Activated CD8-positive, alpha-beta memory T cell treated with anti-CD3 and anti-CD28 coated beads, Interleukin-2, amount 50 U/mL, for 48 hours (primary cell): ENCODE measurements at regions not wholly inside any gene's neighbourhood (a gene's known extent, or its start where the extent isn't known, plus 50 kb on each side); places are given as distances from the start of the nearest gene placed in this dataset.
"Not testable (repeated sequence)": the region's sequence is repeated elsewhere in the genome, so short reads cannot be mapped to it uniquely, and the experiment has no call there.

Experiments
- DNase-seq: peaks from one replicate; pipeline ENCODE4 v3.0.0-alpha.2; 2020

GRCh38 chr13:110044551-110045111 is 258.2 kb upstream of the IRS2 start:
- DNase-seq = no peak

DNA sequence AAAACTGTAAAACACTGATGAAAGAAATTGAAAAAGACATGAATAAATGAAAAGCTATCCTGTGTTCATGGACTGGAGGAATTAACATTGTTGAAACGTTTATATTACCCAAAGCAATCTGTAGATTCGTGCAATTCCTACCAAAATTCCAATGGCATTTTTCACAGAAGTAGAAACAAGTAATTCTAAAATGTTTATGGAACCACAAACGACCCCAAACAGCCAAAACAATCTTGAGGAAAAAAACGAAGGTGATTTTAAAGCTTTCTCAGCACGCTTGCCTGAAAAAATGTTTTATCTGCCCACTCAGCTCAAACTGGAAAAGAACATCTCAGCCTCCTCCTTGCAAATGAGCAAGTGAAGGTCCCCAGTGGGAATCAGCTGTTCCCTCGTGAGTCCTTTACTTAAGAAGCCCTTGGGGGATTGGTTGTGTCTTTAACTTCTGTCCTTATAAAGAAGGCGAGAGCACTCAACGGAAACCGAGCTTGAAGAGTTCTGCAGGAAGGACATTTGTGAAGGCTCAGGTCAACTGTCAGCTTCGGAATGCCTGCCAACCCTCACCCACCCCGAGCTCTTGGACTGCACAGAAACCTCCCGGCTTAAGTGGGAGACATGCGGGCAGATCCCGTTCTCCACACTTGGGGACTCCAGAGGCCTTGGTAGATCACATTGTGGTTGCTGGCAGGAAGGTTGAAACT is 256.0 kb upstream of the IRS2 start:
- DNase-seq = no peak

GRCh38 chr13:110041638-110042037 is 255.3 kb upstream of the IRS2 start:
- not testable (repeated sequence) for DNase-seq

- DNase-seq = no peak
Measured at GRCh38 chr13:110037925-110038573, 251.7 kb upstream of the IRS2 start.

GRCh38 chr13:110036060-110036459 is 249.7 kb upstream of the IRS2 start:
- no peak for DNase-seq

DNA sequence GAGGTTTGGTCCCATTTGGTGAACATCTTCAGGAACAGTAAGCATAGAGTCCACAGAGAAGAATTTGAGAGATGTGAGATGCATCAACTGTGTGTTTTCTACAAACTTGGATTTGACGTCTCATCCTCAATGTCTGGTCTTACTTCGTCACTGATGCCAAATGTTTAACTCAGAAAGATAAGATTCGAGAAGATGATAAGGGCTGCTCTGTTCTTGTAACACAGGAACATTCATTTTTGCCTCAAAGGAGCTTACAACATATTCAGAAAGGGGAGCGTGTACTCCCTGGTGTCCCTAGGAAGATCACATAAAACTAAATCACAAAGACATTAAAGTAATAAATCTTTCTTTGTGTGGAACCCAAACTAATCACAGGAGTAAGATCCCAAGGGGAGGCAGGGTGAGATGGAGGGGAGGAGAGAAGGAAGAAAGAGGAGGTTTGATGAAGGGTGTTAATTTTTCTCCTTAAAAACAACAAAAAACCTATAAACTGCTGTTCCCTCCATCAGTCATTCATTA is 247.7 kb upstream of the IRS2 start:
- no peak for DNase-seq

DNA sequence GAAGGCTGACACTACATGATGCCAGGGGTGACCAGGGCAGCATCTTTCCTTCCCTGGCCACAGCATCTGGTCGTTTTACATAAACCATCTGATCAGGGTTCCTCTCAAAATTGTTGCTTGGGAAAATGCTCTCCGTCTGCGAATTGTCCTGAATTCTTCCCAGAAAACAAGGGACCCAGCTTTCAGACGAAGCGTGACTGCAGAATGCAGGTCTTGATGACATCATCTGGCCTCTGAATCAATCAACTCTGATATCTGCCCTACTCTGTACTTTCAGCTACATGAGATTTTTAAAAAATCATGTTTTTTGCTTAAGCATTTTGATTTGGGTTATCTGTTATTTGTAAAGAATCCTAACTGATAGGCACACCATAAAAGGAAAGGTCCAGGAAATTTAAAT is 246.6 kb upstream of the IRS2 start:
- DNase-seq = no peak

GRCh38 chr13:110030394-110030928 is 244.1 kb upstream of the IRS2 start:
- no peak for DNase-seq

- no peak for DNase-seq
Measured at GRCh38 chr13:110028838-110029621, 242.6 kb upstream of the IRS2 start.

- DNase-seq = no peak
Measured at GRCh38 chr13:110028311-110028710, 241.9 kb upstream of the IRS2 start.

DNA sequence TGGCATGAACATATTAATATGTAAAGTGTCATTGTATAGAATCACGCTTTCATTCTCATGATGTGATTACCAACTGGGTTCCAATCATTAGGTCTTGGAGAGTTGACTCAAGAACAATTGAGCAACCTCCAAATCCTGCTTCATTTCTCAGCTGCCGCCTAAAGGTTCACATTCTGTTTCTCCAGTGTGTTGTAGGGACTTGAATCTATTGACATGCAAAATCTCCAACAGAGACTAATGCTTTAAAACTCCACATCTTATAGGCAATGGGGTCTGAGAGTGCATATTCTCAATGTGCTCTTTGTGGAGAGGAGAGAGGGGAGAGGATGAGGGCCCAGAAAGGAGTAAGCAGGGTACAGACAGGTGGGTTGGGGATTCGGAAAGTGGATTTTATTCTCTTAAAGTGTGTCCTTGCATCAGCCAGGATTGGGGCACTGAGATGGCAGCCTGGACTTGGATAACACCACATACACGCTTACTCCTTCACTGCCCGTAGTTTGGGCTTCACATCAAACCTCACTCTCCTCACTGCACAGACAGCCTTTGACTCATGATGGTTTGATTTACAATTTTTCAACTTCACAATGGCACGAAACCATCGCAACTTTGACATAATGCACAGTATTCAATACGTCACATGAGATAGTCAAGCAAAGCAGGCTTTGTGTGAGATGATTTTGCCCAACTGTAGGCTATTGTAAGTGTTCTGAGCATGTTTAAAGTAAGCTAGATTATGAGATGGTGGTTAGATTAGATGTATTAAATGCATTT is 241.3 kb upstream of the IRS2 start:
- no peak for DNase-seq

DNA sequence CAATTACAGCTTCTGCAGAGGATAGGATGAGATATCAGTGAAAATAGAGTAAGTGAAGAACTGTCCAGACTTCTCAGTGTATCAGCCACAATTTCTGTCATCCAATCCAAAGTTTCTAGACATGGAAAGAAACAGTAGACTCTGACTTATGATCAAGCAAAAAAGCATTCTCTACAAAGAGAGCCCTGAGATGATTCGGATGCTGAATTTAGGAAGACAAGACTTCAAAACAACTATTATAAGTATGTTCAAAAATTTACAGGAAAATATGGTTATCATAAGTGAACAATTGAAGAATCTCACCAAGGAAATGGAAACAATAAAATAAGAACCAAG is 238.2 kb upstream of the IRS2 start:
- no peak for DNase-seq

DNA sequence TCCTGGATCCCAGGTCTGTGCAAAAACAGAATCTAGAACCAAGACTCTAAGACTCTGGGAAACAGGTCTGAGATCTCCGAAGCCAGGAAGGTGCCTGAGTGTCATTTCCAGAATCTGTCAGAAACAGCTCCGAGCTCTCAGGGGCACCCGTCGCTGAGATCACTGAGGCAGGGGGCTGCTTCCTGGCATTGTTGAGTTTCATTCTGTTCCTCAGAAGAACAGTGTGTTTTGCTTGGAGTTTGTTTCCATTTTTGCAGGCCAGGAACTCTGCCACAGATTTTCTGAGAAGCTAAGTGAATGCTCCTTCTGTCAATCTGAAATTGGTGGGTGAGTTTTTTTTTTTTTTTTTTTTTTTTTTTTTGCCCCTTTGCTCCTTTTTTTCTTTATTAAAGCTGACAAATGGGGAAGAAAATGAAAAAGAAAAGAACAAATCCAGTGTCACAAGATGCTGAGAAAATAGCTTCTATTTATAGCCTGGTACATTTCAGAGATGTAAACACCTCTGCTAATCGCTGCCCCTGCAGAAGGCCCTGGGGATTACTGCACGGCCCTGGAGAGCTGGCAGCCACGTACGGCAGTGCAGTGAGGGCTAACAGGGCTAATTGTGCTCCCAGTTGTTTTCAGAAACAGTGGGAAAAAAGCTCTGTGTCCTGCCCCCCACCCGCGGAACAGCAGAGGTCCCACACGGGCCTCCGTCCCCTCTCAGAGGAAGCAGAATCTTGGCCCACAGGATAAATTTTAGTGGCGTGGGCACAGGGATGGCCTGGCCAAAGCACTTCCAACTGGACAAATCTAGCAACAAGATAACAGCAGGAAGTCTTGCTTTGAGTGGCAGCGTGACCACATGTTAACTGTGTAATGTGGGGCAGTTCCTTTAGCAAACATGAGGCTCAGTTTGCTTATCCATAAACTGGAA is 237.6 kb upstream of the IRS2 start:
- no peak for DNase-seq

- no peak for DNase-seq
Measured at GRCh38 chr13:110018009-110018408, 231.6 kb upstream of the IRS2 start.

DNA sequence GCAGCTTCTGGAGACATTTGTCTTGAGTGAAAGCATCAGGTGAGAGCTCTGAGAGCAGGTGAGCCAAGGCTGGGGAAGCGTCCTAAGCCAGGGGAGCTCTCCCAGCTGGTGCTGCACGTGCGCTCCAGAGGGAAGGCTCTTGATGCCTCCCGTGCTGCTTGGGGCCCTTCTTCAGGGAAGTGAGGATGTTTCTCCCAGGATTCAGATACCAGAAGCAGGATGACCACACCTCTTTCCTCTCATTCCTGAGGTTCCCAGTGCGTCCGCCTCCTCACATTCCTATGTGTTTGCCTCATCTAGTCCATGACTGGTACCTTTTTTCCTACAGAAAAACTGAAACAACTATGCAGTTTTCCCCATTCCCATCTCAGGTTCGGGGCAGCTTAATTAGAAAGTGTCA is 231.0 kb upstream of the IRS2 start:
- no peak for DNase-seq

GRCh38 chr13:110015253-110015652 is 228.9 kb upstream of the IRS2 start:
- no peak for DNase-seq

DNA sequence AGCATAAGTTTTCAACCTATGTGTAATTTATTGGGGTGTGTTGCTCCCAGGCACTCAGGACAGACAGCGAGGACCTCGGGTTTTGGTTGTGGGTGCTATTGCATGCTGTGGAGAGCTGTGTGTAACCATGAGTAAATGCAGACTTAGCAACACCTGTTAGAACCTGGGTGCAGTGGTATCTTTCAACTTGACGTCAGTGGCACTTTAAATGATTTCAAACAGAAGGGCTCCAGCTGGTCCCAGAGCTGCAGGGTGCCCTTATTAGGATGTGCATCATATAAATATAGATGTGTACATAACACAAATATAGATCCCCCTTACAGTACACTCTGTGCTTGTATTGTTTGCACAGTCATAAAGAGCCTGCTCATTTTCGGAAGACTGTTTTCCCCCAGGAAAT is 228.3 kb upstream of the IRS2 start:
- DNase-seq = no peak

DNA sequence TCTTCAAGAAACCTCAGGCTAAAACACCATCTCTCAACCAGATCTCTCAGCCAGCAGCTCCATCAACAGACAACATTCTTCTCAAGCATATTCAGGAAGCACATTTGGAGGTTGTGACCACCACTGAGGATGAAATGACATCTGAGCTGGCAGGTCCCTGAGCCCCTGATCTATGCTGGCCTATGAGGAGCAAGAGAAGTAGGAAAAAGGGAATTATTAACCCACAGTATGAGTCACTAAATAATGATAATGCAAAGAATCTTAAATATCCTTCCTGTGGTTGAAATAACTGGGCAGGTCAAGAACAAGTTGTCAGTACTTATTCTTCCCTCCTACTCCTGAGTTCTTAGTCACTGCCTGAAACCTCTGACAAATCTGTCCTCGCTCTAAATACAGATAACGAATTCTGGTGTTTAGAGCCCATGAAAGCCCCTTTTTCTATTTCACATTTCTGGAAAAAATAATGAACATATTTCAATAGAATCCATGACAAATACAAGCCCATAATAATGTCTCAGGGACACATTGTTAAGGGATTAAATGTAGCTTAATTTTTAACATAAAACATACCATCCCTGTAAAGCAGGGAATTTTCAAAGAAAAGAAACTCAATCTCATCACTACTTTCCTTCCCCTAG is 225.8 kb upstream of the IRS2 start:
- no peak for DNase-seq

DNA sequence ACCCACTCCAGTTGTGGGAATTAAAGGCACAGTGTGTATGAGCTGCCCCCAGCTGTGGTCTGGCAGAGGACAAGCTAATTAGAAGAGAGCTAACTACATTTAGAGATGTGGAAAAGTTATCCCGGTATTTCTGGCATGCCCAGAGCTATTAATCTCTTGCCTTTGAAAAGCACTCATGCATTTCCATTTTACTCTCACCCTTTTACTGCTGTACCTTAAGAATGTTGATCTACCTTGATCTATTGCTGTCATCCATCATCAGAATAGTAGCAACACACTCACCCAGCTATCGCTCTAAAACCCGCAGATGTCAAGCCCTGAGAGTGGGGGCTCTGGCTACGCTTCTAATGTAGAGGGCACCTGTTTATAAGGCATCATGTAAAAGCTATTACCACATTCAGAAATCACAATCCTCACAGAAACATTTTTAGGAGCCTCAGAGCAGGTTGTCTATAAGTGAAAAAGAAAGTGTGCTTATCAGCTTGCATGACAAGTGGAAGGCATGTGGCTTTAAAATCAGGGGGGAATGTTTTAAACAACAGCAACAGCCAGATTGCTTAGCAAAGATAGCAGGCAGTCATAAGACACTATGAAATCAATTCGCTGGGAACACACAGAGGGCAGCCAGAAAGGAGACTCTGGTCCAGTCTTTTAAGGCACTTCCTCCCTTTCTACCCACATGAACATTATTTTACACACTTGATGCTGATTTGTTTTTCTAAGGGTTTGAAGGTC is 224.2 kb upstream of the IRS2 start:
- no peak for DNase-seq

DNA sequence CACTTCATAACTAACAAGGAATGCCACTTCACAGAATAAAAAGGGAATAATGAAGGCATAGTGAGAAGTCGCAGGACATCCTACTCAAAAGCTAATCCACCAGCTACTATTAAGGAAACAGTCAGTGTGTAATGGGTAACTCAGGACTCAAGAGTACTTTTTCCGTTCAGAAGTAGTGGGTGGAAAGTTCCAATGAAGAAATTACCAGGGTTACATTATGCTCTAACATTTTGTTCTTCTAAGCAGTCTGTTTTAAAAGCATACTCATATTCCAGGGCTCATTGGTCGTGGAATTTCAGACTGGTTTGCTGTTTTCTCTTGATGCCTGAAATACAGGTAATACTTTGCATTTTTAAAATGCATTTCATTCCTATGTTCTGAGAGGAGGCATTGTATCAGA is 222.4 kb upstream of the IRS2 start:
- no peak for DNase-seq
